ENCODE measurements at regions not wholly inside any gene's neighbourhood (a gene's known extent, or its start where the extent isn't known, plus 50 kb on each side); places are given as distances from the start of the nearest gene placed in this dataset.

GRCh38 chr22:47278655-47279054 lies 516.2 kb downstream of the TBC1D22A start:
- DNase-seq (ENCODE audit: low spot score), result no peak

- no peak for DNase-seq (ENCODE audit: low spot score)
Observed at GRCh38 chr22:47277531-47277930, 515.1 kb downstream of the TBC1D22A start.

- DNase-seq (ENCODE audit: low spot score), result no peak
Observed at GRCh38 chr22:47276991-47277390, 514.5 kb downstream of the TBC1D22A start.

- DNase-seq (ENCODE audit: low spot score), result no peak
Observed at GRCh38 chr22:47276450-47276820, 514.0 kb downstream of the TBC1D22A start.

GRCh38 chr22:47275605-47276449 lies 513.4 kb downstream of the TBC1D22A start:
- DNase-seq (ENCODE audit: low spot score), result peak; percentile 47

- no peak for DNase-seq (ENCODE audit: low spot score)
Observed at GRCh38 chr22:47274196-47274595, 511.7 kb downstream of the TBC1D22A start.

- no peak for DNase-seq (ENCODE audit: low spot score)
Observed at GRCh38 chr22:47270463-47271135, 508.1 kb downstream of the TBC1D22A start.

- no peak for DNase-seq (ENCODE audit: low spot score)
Observed at GRCh38 chr22:47269516-47270088, 507.2 kb downstream of the TBC1D22A start.

- DNase-seq (ENCODE audit: low spot score), result no peak
Observed at GRCh38 chr22:47267513-47268282, 505.2 kb downstream of the TBC1D22A start.

GRCh38 chr22:47266329-47266728 lies 503.9 kb downstream of the TBC1D22A start:
- DNase-seq (ENCODE audit: low spot score), result no peak

- no peak for DNase-seq (ENCODE audit: low spot score)
Observed at GRCh38 chr22:47260551-47260950, 498.1 kb downstream of the TBC1D22A start.

GRCh38 chr22:47259990-47260389 lies 497.5 kb downstream of the TBC1D22A start:
- peak; percentile 42 for DNase-seq (ENCODE audit: low spot score)

GRCh38 chr22:47259049-47259448 lies 496.6 kb downstream of the TBC1D22A start:
- no peak for DNase-seq (ENCODE audit: low spot score)

GRCh38 chr22:47257976-47258375 lies 495.5 kb downstream of the TBC1D22A start:
- no peak for DNase-seq (ENCODE audit: low spot score)

- no peak for DNase-seq (ENCODE audit: low spot score)
Observed at GRCh38 chr22:47257566-47257965, 495.1 kb downstream of the TBC1D22A start.

- DNase-seq (ENCODE audit: low spot score), result no peak
Observed at GRCh38 chr22:47251911-47252310, 489.5 kb downstream of the TBC1D22A start.

- no peak for DNase-seq (ENCODE audit: low spot score)
Observed at GRCh38 chr22:47250995-47251765, 488.7 kb downstream of the TBC1D22A start.

GRCh38 chr22:47249370-47249928 lies 487.0 kb downstream of the TBC1D22A start:
- no peak for DNase-seq (ENCODE audit: low spot score)

GRCh38 chr22:47248925-47249324 lies 486.5 kb downstream of the TBC1D22A start:
- no peak for DNase-seq (ENCODE audit: low spot score)

- DNase-seq (ENCODE audit: low spot score), result no peak
Observed at GRCh38 chr22:47247579-47248240, 485.3 kb downstream of the TBC1D22A start.

All from H4 (cell line).